GM12878 (cell line): ENCODE measurements at regions not wholly inside any gene's neighbourhood (a gene's known extent, or its start where the extent isn't known, plus 50 kb on each side); places are given as distances from the start of the nearest gene placed in this dataset.

Experiments used
- ATAC-seq: fragments of 200-7000 bp; cut with Tn5 transposase; 3 replicates; pipeline ENCODE4 v1.9.1; 2020; ENCODE audit warnings: mild to moderate bottlenecking, moderate library complexity
- BruUV-seq: library from RNA; stranded (reverse); fragments of 400-500 nt; replicated peaks from 2 replicates; lab custom pipeline; 2021; lab: Mats Ljungman, UMichigan
- CTCF ChIA-PET: fragments of 300-600 bp; sonication (Branson Sonifier 250); formaldehyde crosslinking; extraction: SDS; loops from one replicate; lab custom pipeline; 2021; ENCODE audit warnings: inconsistent platforms; lab: Yijun Ruan, JAX
- POLR2A ChIA-PET: fragments of 350-600 bp; formaldehyde crosslinking; extraction: SDS; loops from one replicate; lab custom pipeline; 2021; ENCODE audit warnings: inconsistent platforms; lab: Charles Lee
- RAD21 ChIA-PET: fragments of 300-600 bp; sonication (Branson Sonifier 250); formaldehyde crosslinking; loops from one replicate; lab custom pipeline; 2023; ENCODE audit warnings: antibody characterized with exemption; ENCODE audit not compliant: unreplicated experiment; lab: Charles Lee
- SMC1A ChIA-PET: fragments of 300-600 bp; sonication (Branson Sonifier 250); formaldehyde crosslinking; loops from one replicate; lab custom pipeline; 2023; ENCODE audit not compliant: unreplicated experiment, uncharacterized antibody; lab: Charles Lee
- DNase-seq: peaks from one replicate; pipeline ENCODE4 v3.0.0-alpha.2; 2011; ENCODE audit warnings: low read depth, low spot score
- FAIRE-seq: peaks from 3 replicates; lab custom pipeline; 2011; peaks lifted over from hg19 to GRCh38; lab: Jason Lieb, UNC
- H2AFZ ChIP-seq: 2 replicates; pipeline ENCODE4 v1.6.0; 2011; ENCODE audit warnings: low read depth, low read length, control low read depth; ENCODE audit not compliant: control insufficient read depth
- H3K27ac ChIP-seq: 2 replicates; pipeline ENCODE4 v1.5.1; 2011; ENCODE audit warnings: control low read depth; ENCODE audit not compliant: control insufficient read depth, insufficient read depth
- H3K27me3 ChIP-seq, 2 experiments: replicated peaks in 1 of 2; 2 replicates each; pipeline versions ENCODE4 v1.6.0 to v1.6.1; 2011; ENCODE audit warnings: low read length in 1 of 2; ENCODE audit not compliant: control insufficient read depth in 2 of 2, insufficient read depth in 2 of 2
- H3K36me3 ChIP-seq, 2 experiments: 2 replicates each; pipeline ENCODE4 v1.5.1; 2011; ENCODE audit warnings: low read length in 1 of 2; ENCODE audit not compliant: control insufficient read depth in 2 of 2, insufficient read depth in 2 of 2
- H3K4me1 ChIP-seq: 2 replicates; pipeline ENCODE4 v1.6.1; 2011; ENCODE audit warnings: mild to moderate bottlenecking, low read length, moderate library complexity, mixed read lengths; ENCODE audit not compliant: control insufficient read depth, insufficient read depth
- H3K4me2 ChIP-seq: 2 replicates; pipeline ENCODE4 v1.6.0; 2011; ENCODE audit warnings: control low read depth; ENCODE audit not compliant: control insufficient read depth, insufficient read depth
- H3K4me3 ChIP-seq: fragments of 200-600 bp; sonication (generic); 2 replicates; pipeline ENCODE4 v1.5.1; 2016
- H3K79me2 ChIP-seq: 2 replicates; pipeline ENCODE4 v1.6.0; 2011; ENCODE audit warnings: low read length; ENCODE audit not compliant: control insufficient read depth, insufficient read depth
- H3K9ac ChIP-seq: 2 replicates; pipeline ENCODE4 v1.8.0; 2011; ENCODE audit warnings: low read length, control low read depth, mixed read lengths; ENCODE audit not compliant: control insufficient read depth, insufficient read depth
- H3K9me3 ChIP-seq: replicated peaks from 3 replicates; pipeline ENCODE4 v1.5.1; 2011; ENCODE audit warnings: mild to moderate bottlenecking, low read length; ENCODE audit not compliant: control insufficient read depth, insufficient read depth
- H4K20me1 ChIP-seq: 2 replicates; pipeline ENCODE4 v1.6.0; 2011; ENCODE audit not compliant: control insufficient read depth, insufficient read depth
- EP300 ChIP-seq, 2 experiments: fragments of 150-350 bp in 1 of 2; IDR thresholded peaks; 2 replicates each; pipeline ENCODE4 v1.6.1; 2011 to 2012; ENCODE audit warnings: low read depth in 2 of 2, low read length in 2 of 2, borderline replicate concordance in 1 of 2, improper control_type of control experiment in 1 of 2, inconsistent platforms in 1 of 2; ENCODE audit not compliant: control insufficient read depth in 1 of 2
- ESRRA ChIP-seq: IDR thresholded peaks from 2 replicates; pipeline ENCODE4 v1.6.1; 2012; ENCODE audit warnings: mild to moderate bottlenecking, low read length, improper control_type of control experiment
- FOXM1 ChIP-seq: IDR thresholded peaks from 2 replicates; pipeline ENCODE4 v1.6.1; 2012; ENCODE audit warnings: low read depth, mild to moderate bottlenecking, inconsistent platforms, low read length, moderate library complexity
- IRF4 ChIP-seq: IDR thresholded peaks from 2 replicates; pipeline ENCODE4 v1.6.1; 2011; ENCODE audit warnings: low read depth, low read length
- JUNB ChIP-seq: IDR thresholded peaks from 2 replicates; pipeline ENCODE4 v1.6.1; 2016; ENCODE audit warnings: antibody characterized with exemption, mild to moderate bottlenecking
- MEF2B ChIP-seq: fragments of 450-650 bp; IDR thresholded peaks from 2 replicates; pipeline ENCODE4 v1.6.1; 2018; ENCODE audit warnings: mild to moderate bottlenecking, moderate library complexity; ENCODE audit not compliant: partially characterized antibody, poor library complexity, severe bottlenecking
- NFXL1 ChIP-seq: fragments of 450-650 bp; IDR thresholded peaks from 2 replicates; pipeline ENCODE4 v1.6.1; 2017; ENCODE audit warnings: antibody characterized with exemption, mild to moderate bottlenecking, borderline replicate concordance
- PBX3 ChIP-seq: IDR thresholded peaks from 2 replicates; pipeline ENCODE4 v1.6.1; 2011; ENCODE audit warnings: mild to moderate bottlenecking, low read depth, low read length, moderate library complexity; ENCODE audit not compliant: insufficient replicate concordance
- RBBP5 ChIP-seq: fragments of 200-600 bp; sonication (generic); conservative IDR thresholded peaks from 2 replicates; pipeline ENCODE4 v1.6.1; 2016
- RELA ChIP-seq: fragments of 450-650 bp; IDR thresholded peaks from 2 replicates; pipeline ENCODE4 v1.8.0; 2014; ENCODE audit warnings: borderline replicate concordance; ENCODE audit not compliant: partially characterized antibody
- SIX5 ChIP-seq: IDR thresholded peaks from 2 replicates; pipeline ENCODE4 v1.6.1; 2011; ENCODE audit warnings: mild to moderate bottlenecking, low read depth, low read length, moderate library complexity; ENCODE audit not compliant: severe bottlenecking
- SP1 ChIP-seq: IDR thresholded peaks from one replicate; pipeline ENCODE4 v1.6.1; 2011; ENCODE audit warnings: low read depth, low read length
- ZNF622 ChIP-seq: fragments of 450-650 bp; IDR thresholded peaks from 2 replicates; pipeline ENCODE4 v1.6.1; 2017; ENCODE audit warnings: mild to moderate bottlenecking, inconsistent platforms
- WGBS: methylation state at CpG from one replicate; pipeline ENCODE4 v1.1.6; 2016; ENCODE audit warnings: low lambda C conversion rate; ENCODE audit not compliant: insufficient replicate concordance, insufficient coverage; ENCODE audit errors: missing lambda C conversion rate; 5-methylcytosine and 5-hydroxymethylcytosine counted together
- in situ Hi-C: fragments of 300-500 bp; cut with MboI; formaldehyde crosslinking; loops from 9 replicates; pipeline ENCODE4 v1.14.3; 2018; ENCODE audit warnings: mixed read lengths
- intact Hi-C: fragments of 100-400 bp; cut with micrococcal nuclease; formaldehyde crosslinking; loops from one replicate; pipeline ENCODE4 v1.14.2; 2022; ENCODE audit not compliant: unreplicated experiment
- TF ChIP-seq, protein P1 (sequence below): fragments of 450-650 bp; IDR thresholded peaks from 2 replicates; pipeline ENCODE4 v1.6.1; 2016; ENCODE audit warnings: mild to moderate bottlenecking

GRCh38 chr16:85402910-85403692 lies 210.0 kb upstream of the GSE1 start:
- Histone ChIP-seq H3K9ac (no peak overlapping the region), H2AFZ (no peak overlapping the region), H3K27me3 (no peaks in the 10 kb centered on the region), H4K20me1 (no peaks in the 10 kb centered on the region), H3K79me2 (no peaks in the 10 kb centered on the region), H3K4me1 (no peaks in the 10 kb centered on the region), H3K36me3 (no peaks in the 10 kb centered on the region), H3K4me3 (no peak overlapping the region), H3K4me2 (no peak overlapping the region), H3K9me3 (no peaks in the 10 kb centered on the region), H3K27ac (no peak overlapping the region)
- TF ChIP-seq FOXM1 (no peak), IRF4 (no peak), PBX3 (no peak), EP300 (IDR thresholded peaks at IDR 0.05; ENCODE audit: borderline replicate concordance in 1 of 2, control insufficient read depth in 1 of 2, low read depth in 2 of 2, low read length in 2 of 2) (no peak), RELA (no peak), NFXL1 (no peak), SP1 (no peak), RBBP5 (no peak), SIX5 (no peak), MEF2B (no peak), ZNF622 (no peak), JUNB (no peak), ESRRA (no peak)
- TF ChIP-seq, protein P1, sequence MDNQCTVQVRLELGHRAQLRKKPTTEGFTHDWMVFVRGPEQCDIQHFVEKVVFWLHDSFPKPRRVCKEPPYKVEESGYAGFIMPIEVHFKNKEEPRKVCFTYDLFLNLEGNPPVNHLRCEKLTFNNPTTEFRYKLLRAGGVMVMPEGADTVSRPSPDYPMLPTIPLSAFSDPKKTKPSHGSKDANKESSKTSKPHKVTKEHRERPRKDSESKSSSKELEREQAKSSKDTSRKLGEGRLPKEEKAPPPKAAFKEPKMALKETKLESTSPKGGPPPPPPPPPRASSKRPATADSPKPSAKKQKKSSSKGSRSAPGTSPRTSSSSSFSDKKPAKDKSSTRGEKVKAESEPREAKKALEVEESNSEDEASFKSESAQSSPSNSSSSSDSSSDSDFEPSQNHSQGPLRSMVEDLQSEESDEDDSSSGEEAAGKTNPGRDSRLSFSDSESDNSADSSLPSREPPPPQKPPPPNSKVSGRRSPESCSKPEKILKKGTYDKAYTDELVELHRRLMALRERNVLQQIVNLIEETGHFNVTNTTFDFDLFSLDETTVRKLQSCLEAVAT: no peak
- FAIRE-seq (no peak), ATAC-seq (no peak), DNase-seq (no peak)
- intact Hi-C loops (no loop called here), in situ Hi-C loops (no loop called here)
- RAD21 ChIA-PET: no interaction called here
- SMC1A ChIA-PET: no interaction called here
- POLR2A ChIA-PET: no interaction called here
- BruUV-seq: no TSS peak
- CTCF ChIA-PET: interaction anchor here (1.3 kb wide), 1 partner anchor 17 kb away, joined by 4 read pairs; no protein-coding TSS in a partner anchor
- 22% methylated on average over 19 of the region's 19 CpGs for WGBS
